ENCODE measurements at regions not wholly inside any gene's neighbourhood (a gene's known extent, or its start where the extent isn't known, plus 50 kb on each side); places are given as distances from the start of the nearest gene placed in this dataset.

- TF ChIP-seq GATA3 (IDR thresholded peaks at IDR 0.05; ENCODE audit: low read depth, low read length) = no peak
- TF ChIP-seq GATA2 (IDR thresholded peaks at IDR 0.05; ENCODE audit: low read depth, low read length) = no peak
Observed at GRCh38 chr2:59920307-59920706, 633.1 kb downstream of the BCL11A start.
